RWPE2 (cell line): ENCODE measurements at regions not wholly inside any gene's neighbourhood (a gene's known extent, or its start where the extent isn't known, plus 50 kb on each side); places are given as distances from the start of the nearest gene placed in this dataset.

Experiments
- ATAC-seq: fragments of 200-7000 bp; cut with Tn5 transposase; 3 replicates; pipeline ENCODE4 v1.9.1; 2021; ENCODE audit warnings: low read depth
- DNase-seq: peaks from one replicate; pipeline ENCODE4 v3.0.0-alpha.2; 2020; ENCODE audit warnings: low spot score
- H3K27ac ChIP-seq: fragments of 450-650 bp; 2 replicates; pipeline ENCODE4 v1.5.1; 2017; ENCODE audit warnings: mild to moderate bottlenecking; ENCODE audit not compliant: poor library complexity, severe bottlenecking
- H3K27me3 ChIP-seq: fragments of 250-450 bp; sonication (Bioruptor Pico); 2 replicates; pipeline ENCODE4 v1.5.1; 2021; ENCODE audit warnings: mild to moderate bottlenecking, moderate library complexity; ENCODE audit not compliant: insufficient read depth, poor library complexity, severe bottlenecking
- H3K36me3 ChIP-seq: fragments of 250-450 bp; sonication (Bioruptor Pico); 2 replicates; pipeline ENCODE4 v1.5.1; 2020; ENCODE audit warnings: low read depth, mild to moderate bottlenecking, moderate library complexity
- H3K4me1 ChIP-seq: fragments of 250-450 bp; sonication (Bioruptor Pico); 2 replicates; pipeline ENCODE4 v1.5.1; 2021; ENCODE audit warnings: mild to moderate bottlenecking, moderate library complexity; ENCODE audit not compliant: insufficient read depth, poor library complexity, severe bottlenecking
- H3K4me3 ChIP-seq: fragments of 250-450 bp; sonication (Bioruptor Pico); 2 replicates; pipeline ENCODE4 v1.5.1; 2021; ENCODE audit warnings: mild to moderate bottlenecking, moderate library complexity; ENCODE audit not compliant: severe bottlenecking
- H3K9me3 ChIP-seq: fragments of 250-450 bp; sonication (Bioruptor Pico); 2 replicates; pipeline ENCODE4 v1.5.1; 2021; ENCODE audit warnings: mild to moderate bottlenecking, moderate library complexity; ENCODE audit not compliant: severe bottlenecking
- CTCF ChIP-seq: fragments of 450-650 bp; IDR thresholded peaks from one replicate; pipeline ENCODE4 v1.5.1; 2017; ENCODE audit warnings: mild to moderate bottlenecking, moderate library complexity; ENCODE audit not compliant: poor library complexity, severe bottlenecking

DNA sequence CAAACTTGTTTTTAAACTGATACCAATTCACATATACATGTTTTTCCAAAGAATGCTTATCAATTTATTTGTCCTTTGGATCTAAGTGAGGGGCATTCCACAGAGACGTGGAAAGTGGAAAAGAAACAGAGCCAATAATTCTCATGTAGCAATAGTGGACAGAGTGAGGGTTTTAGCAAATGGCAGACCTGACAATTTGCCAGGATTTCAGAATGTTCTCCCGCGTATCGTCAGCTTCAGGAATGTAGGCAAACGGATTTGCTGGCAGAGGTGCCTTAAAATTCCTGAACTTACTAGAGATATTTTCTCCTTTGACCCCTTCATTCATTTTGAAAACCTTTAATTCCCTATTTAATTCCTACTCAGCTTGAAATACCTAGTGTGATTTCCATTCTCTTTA lies 193.4 kb upstream of the CPHXL start:
- no peak for TF ChIP-seq CTCF
- no peaks in the 10 kb centered on the region for H3K36me3 ChIP-seq
- H3K4me3 ChIP-seq, result no peak overlapping the region
- no peaks in the 10 kb centered on the region for H3K27me3 ChIP-seq
- H3K27ac ChIP-seq, result no peak overlapping the region
- H3K9me3 ChIP-seq, result no peaks in the 10 kb centered on the region
- no peaks in the 10 kb centered on the region for H3K4me1 ChIP-seq
- ATAC-seq (peak; percentile 52; the same call in 1 of the 3 replicates), DNase-seq (no peak)

DNA sequence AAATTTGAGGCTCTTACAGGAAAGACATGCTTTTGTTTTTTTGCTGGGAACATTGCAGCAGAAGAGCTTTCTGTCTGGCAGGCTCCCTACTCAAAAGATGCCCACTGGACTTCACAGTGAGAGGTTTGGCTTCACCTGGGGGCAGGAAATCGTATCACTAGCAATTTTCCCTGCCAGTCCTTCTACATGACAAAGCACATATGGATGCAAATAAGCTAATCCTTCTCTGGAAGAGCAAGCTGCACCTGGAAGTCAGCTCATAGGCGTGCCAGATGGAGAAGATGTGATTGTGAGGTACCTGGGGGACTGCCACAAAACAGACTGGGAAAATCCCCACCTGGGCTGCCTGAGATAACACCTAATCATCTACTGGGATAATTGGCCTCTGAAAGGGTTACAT lies 195.0 kb upstream of the CPHXL start:
- no peak overlapping the region for H3K4me3 ChIP-seq
- no peaks in the 10 kb centered on the region for H3K4me1 ChIP-seq
- ATAC-seq (no peak), DNase-seq (no peak)
- no peaks in the 10 kb centered on the region for H3K9me3 ChIP-seq
- TF ChIP-seq CTCF, result no peak
- H3K36me3 ChIP-seq, result no peaks in the 10 kb centered on the region
- no peak overlapping the region for H3K27ac ChIP-seq
- no peaks in the 10 kb centered on the region for H3K27me3 ChIP-seq

DNA sequence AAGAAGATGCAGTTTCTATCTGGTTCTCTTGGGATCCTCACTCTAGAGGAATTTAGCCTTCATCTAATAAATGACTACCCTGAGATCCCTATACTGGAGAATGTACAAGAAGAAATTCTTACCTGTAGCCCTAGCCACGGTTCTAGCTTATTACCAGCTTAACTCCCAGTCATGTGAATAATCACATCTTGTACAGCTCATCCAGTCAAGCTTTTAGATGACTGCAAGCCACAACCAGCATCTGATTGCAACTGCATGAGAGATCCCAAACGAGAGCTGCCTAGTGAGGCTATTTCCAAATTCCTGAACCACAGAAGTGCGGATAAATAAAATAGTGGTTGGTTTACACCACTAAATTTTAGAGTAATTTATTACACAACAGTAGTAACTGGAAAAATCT lies 196.0 kb upstream of the CPHXL start:
- Histone ChIP-seq H3K4me1 (no peaks in the 10 kb centered on the region), H3K27me3 (no peaks in the 10 kb centered on the region), H3K4me3 (no peak overlapping the region), H3K27ac (no peak overlapping the region), H3K9me3 (no peaks in the 10 kb centered on the region), H3K36me3 (no peaks in the 10 kb centered on the region)
- DNase-seq, result no peak
- no peak for TF ChIP-seq CTCF
- ATAC-seq, result no peak

GRCh38 chr16:75924397-75924796 lies 198.1 kb upstream of the CPHXL start:
- Histone ChIP-seq H3K9me3 (no peaks in the 10 kb centered on the region), H3K36me3 (no peaks in the 10 kb centered on the region), H3K4me3 (no peak overlapping the region), H3K4me1 (peaks cover 6% of the 10 kb centered on the region), H3K27me3 (no peaks in the 10 kb centered on the region), H3K27ac (no peak overlapping the region)
- DNase-seq (no peak), ATAC-seq (no peak)
- TF ChIP-seq CTCF, result no peak

- no peak overlapping the region for H3K27ac ChIP-seq
- peaks cover 15% of the 10 kb centered on the region for H3K4me1 ChIP-seq
- ATAC-seq (no peak), DNase-seq (no peak)
- no peak for TF ChIP-seq CTCF
- no peaks in the 10 kb centered on the region for H3K27me3 ChIP-seq
- no peak overlapping the region for H3K4me3 ChIP-seq
- H3K36me3 ChIP-seq, result no peaks in the 10 kb centered on the region
- no peaks in the 10 kb centered on the region for H3K9me3 ChIP-seq
Measured at GRCh38 chr16:75927810-75928209, 201.5 kb upstream of the CPHXL start.
